ENCODE measurements at regions not wholly inside any gene's neighbourhood (a gene's known extent, or its start where the extent isn't known, plus 50 kb on each side); places are given as distances from the start of the nearest gene placed in this dataset.

DNA sequence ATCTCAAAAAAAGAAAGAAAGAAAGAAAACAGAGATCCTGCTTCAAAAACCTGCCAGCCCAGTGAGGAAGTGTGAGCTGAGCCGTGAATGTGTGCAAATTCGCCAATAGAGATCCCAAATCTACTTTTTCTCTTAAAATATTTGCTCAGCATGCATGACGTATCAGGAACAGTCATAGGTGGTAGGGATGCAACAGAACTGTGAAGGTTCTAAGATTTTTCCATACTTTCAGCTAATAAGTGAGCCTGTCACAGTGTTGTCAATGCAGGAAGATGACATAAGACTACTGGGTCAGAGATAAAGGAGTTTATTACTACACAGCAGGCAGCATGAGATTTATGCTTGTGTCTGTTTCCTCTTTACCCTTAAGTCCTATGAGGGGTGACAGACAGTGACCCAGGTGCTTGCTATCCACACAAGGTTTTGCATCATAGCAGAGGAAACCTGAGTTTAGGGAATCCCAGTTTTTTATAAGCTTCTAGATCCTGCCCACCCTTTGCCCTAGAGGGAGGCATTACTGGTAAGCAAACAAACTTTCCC, 273.4 kb downstream of the BMP7 start:
- TF ChIP-seq TCF12 (IDR thresholded peaks at IDR 0.05; ENCODE audit: low read depth, low read length) (no peak), ZZZ3 (IDR thresholded peaks at IDR 0.05; ENCODE audit: control insufficient read depth, insufficient read length, low read depth) (no peak), YY1 (IDR thresholded peaks at IDR 0.05; ENCODE audit: low read depth, low read length) (no peak), ZNF274 (IDR thresholded peaks at IDR 0.05; ENCODE audit: insufficient read depth, insufficient read length) (no peak)
- TF ChIP-seq, protein P1, sequence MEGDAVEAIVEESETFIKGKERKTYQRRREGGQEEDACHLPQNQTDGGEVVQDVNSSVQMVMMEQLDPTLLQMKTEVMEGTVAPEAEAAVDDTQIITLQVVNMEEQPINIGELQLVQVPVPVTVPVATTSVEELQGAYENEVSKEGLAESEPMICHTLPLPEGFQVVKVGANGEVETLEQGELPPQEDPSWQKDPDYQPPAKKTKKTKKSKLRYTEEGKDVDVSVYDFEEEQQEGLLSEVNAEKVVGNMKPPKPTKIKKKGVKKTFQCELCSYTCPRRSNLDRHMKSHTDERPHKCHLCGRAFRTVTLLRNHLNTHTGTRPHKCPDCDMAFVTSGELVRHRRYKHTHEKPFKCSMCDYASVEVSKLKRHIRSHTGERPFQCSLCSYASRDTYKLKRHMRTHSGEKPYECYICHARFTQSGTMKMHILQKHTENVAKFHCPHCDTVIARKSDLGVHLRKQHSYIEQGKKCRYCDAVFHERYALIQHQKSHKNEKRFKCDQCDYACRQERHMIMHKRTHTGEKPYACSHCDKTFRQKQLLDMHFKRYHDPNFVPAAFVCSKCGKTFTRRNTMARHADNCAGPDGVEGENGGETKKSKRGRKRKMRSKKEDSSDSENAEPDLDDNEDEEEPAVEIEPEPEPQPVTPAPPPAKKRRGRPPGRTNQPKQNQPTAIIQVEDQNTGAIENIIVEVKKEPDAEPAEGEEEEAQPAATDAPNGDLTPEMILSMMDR (IDR thresholded peaks at IDR 0.05 in 2 of 3, conservative IDR thresholded peaks at IDR 0.05 in 1 of 3; ENCODE audit: control insufficient read depth in 2 of 3, extremely low read depth in 1 of 3, insufficient read depth in 1 of 3, low read depth in 3 of 3, low read length in 3 of 3), result no peak
- TF ChIP-seq, protein P2, sequence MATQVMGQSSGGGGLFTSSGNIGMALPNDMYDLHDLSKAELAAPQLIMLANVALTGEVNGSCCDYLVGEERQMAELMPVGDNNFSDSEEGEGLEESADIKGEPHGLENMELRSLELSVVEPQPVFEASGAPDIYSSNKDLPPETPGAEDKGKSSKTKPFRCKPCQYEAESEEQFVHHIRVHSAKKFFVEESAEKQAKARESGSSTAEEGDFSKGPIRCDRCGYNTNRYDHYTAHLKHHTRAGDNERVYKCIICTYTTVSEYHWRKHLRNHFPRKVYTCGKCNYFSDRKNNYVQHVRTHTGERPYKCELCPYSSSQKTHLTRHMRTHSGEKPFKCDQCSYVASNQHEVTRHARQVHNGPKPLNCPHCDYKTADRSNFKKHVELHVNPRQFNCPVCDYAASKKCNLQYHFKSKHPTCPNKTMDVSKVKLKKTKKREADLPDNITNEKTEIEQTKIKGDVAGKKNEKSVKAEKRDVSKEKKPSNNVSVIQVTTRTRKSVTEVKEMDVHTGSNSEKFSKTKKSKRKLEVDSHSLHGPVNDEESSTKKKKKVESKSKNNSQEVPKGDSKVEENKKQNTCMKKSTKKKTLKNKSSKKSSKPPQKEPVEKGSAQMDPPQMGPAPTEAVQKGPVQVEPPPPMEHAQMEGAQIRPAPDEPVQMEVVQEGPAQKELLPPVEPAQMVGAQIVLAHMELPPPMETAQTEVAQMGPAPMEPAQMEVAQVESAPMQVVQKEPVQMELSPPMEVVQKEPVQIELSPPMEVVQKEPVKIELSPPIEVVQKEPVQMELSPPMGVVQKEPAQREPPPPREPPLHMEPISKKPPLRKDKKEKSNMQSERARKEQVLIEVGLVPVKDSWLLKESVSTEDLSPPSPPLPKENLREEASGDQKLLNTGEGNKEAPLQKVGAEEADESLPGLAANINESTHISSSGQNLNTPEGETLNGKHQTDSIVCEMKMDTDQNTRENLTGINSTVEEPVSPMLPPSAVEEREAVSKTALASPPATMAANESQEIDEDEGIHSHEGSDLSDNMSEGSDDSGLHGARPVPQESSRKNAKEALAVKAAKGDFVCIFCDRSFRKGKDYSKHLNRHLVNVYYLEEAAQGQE (IDR thresholded peaks at IDR 0.05; ENCODE audit: low read depth, low read length), result no peak
- TF ChIP-seq, protein P3, sequence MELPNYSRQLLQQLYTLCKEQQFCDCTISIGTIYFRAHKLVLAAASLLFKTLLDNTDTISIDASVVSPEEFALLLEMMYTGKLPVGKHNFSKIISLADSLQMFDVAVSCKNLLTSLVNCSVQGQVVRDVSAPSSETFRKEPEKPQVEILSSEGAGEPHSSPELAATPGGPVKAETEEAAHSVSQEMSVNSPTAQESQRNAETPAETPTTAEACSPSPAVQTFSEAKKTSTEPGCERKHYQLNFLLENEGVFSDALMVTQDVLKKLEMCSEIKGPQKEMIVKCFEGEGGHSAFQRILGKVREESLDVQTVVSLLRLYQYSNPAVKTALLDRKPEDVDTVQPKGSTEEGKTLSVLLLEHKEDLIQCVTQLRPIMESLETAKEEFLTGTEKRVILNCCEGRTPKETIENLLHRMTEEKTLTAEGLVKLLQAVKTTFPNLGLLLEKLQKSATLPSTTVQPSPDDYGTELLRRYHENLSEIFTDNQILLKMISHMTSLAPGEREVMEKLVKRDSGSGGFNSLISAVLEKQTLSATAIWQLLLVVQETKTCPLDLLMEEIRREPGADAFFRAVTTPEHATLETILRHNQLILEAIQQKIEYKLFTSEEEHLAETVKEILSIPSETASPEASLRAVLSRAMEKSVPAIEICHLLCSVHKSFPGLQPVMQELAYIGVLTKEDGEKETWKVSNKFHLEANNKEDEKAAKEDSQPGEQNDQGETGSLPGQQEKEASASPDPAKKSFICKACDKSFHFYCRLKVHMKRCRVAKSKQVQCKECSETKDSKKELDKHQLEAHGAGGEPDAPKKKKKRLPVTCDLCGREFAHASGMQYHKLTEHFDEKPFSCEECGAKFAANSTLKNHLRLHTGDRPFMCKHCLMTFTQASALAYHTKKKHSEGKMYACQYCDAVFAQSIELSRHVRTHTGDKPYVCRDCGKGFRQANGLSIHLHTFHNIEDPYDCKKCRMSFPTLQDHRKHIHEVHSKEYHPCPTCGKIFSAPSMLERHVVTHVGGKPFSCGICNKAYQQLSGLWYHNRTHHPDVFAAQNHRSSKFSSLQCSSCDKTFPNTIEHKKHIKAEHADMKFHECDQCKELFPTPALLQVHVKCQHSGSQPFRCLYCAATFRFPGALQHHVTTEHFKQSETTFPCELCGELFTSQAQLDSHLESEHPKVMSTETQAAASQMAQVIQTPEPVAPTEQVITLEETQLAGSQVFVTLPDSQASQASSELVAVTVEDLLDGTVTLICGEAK (IDR thresholded peaks at IDR 0.05; ENCODE audit: borderline replicate concordance), result no peak
